ENCODE measurements at regions not wholly inside any gene's neighbourhood (a gene's known extent, or its start where the extent isn't known, plus 50 kb on each side); places are given as distances from the start of the nearest gene placed in this dataset.

- TF ChIP-seq TEAD4 (IDR thresholded peaks at IDR 0.05) (no peak), USF1 (IDR thresholded peaks at IDR 0.05) (peak; percentile 61; the same call in 1 of the 2 replicates), TAF1 (IDR thresholded peaks at IDR 0.05; ENCODE audit: low read depth) (no peak), RAD21 (IDR thresholded peaks at IDR 0.05; ENCODE audit: low read depth) (no peak)
- TF ChIP-seq, protein P1, sequence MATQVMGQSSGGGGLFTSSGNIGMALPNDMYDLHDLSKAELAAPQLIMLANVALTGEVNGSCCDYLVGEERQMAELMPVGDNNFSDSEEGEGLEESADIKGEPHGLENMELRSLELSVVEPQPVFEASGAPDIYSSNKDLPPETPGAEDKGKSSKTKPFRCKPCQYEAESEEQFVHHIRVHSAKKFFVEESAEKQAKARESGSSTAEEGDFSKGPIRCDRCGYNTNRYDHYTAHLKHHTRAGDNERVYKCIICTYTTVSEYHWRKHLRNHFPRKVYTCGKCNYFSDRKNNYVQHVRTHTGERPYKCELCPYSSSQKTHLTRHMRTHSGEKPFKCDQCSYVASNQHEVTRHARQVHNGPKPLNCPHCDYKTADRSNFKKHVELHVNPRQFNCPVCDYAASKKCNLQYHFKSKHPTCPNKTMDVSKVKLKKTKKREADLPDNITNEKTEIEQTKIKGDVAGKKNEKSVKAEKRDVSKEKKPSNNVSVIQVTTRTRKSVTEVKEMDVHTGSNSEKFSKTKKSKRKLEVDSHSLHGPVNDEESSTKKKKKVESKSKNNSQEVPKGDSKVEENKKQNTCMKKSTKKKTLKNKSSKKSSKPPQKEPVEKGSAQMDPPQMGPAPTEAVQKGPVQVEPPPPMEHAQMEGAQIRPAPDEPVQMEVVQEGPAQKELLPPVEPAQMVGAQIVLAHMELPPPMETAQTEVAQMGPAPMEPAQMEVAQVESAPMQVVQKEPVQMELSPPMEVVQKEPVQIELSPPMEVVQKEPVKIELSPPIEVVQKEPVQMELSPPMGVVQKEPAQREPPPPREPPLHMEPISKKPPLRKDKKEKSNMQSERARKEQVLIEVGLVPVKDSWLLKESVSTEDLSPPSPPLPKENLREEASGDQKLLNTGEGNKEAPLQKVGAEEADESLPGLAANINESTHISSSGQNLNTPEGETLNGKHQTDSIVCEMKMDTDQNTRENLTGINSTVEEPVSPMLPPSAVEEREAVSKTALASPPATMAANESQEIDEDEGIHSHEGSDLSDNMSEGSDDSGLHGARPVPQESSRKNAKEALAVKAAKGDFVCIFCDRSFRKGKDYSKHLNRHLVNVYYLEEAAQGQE (IDR thresholded peaks at IDR 0.05; ENCODE audit: low read depth), result no peak
Measured at GRCh38 chr11:45578316-45578715, 87.1 kb downstream of the CHST1 start.

DNA sequence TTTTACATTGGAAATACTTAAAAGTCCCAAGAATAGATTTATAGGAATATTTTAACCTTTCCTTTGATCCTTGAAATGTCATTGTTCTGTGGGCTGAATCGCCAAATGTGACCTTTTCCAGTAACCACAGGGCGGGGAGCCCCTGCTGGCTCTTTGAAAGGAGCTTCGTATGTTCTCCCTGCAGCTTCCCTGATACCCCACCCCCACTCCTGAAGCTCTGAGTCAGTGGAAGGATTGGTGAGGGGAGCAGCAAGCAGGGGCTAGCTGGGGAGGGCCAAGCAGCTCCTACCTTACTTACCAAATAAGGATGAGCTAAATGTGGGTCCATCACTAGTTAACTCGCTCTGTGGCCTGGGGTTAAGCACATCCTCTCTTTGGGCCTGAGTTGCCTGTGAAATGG, 87.7 kb downstream of the CHST1 start:
- TF ChIP-seq EGR1 (IDR thresholded peaks at IDR 0.05) (no peak), NFIC (IDR thresholded peaks at IDR 0.05) (no peak), TEAD4 (IDR thresholded peaks at IDR 0.05) (no peak), MAX (IDR thresholded peaks at IDR 0.05) (no peak), FOXM1 (IDR thresholded peaks at IDR 0.05; ENCODE audit: borderline replicate concordance, low read depth) (no peak), EP300 (IDR thresholded peaks at IDR 0.05; ENCODE audit: borderline replicate concordance) (no peak), TAF1 (IDR thresholded peaks at IDR 0.05; ENCODE audit: low read depth) (no peak), RAD21 (IDR thresholded peaks at IDR 0.05; ENCODE audit: low read depth) (no peak), CREB1 (IDR thresholded peaks at IDR 0.05; ENCODE audit: low read depth) (no peak)

GRCh38 chr11:45576461-45577215, 88.8 kb downstream of the CHST1 start:
- TF ChIP-seq EGR1 (IDR thresholded peaks at IDR 0.05) (no peak), NFIC (IDR thresholded peaks at IDR 0.05) (no peak), TAF1 (IDR thresholded peaks at IDR 0.05; ENCODE audit: low read depth) (no peak), ZBTB7A (IDR thresholded peaks at IDR 0.05; ENCODE audit: low read depth) (no peak), CEBPB (IDR thresholded peaks at IDR 0.05) (no peak), CREB1 (IDR thresholded peaks at IDR 0.05; ENCODE audit: low read depth) (no peak), EP300 (IDR thresholded peaks at IDR 0.05; ENCODE audit: borderline replicate concordance) (no peak), FOXM1 (IDR thresholded peaks at IDR 0.05; ENCODE audit: borderline replicate concordance, low read depth) (no peak)

DNA sequence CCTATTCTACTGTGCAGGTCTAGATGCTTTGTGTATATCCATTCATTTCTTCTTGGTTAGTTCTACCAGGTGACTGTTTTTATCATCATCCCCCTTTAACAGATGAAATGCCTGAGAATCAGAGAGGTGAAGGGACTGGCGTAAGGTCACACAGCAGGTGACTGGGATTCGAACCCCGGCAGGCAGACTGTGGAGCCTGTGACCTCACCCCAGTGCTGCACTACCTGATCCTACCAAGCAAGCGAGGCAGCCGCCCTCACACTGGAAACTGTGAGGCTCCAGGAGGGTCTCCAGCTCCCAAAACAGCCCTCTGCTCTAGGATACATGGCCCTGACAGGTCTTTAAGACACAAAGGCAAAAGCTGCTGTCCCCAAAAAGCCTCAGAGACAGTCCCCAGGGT, 91.7 kb downstream of the CHST1 start:
- TF ChIP-seq EGR1 (IDR thresholded peaks at IDR 0.05), result no peak
- TF ChIP-seq YY1 (IDR thresholded peaks at IDR 0.05; ENCODE audit: low read depth), result no peak
- no peak for TF ChIP-seq TAF1 (IDR thresholded peaks at IDR 0.05; ENCODE audit: low read depth)
- TF ChIP-seq EP300 (IDR thresholded peaks at IDR 0.05; ENCODE audit: borderline replicate concordance), result no peak
- TF ChIP-seq MAX (IDR thresholded peaks at IDR 0.05), result no peak
- no peak for TF ChIP-seq TCF12 (IDR thresholded peaks at IDR 0.05; ENCODE audit: low read depth)

GRCh38 chr11:45572354-45573123, 92.9 kb downstream of the CHST1 start:
- TF ChIP-seq CEBPB (IDR thresholded peaks at IDR 0.05) (no peak), TCF12 (IDR thresholded peaks at IDR 0.05; ENCODE audit: low read depth) (no peak), FOXM1 (IDR thresholded peaks at IDR 0.05; ENCODE audit: borderline replicate concordance, low read depth) (no peak), EGR1 (IDR thresholded peaks at IDR 0.05) (no peak), USF1 (IDR thresholded peaks at IDR 0.05) (no peak), NFIC (IDR thresholded peaks at IDR 0.05) (no peak), YY1 (IDR thresholded peaks at IDR 0.05; ENCODE audit: low read depth) (no peak), TAF1 (IDR thresholded peaks at IDR 0.05; ENCODE audit: low read depth) (no peak), RAD21 (IDR thresholded peaks at IDR 0.05; ENCODE audit: low read depth) (no peak), MAX (IDR thresholded peaks at IDR 0.05) (no peak)
- TF ChIP-seq, protein P1 (IDR thresholded peaks at IDR 0.05; ENCODE audit: low read depth), result no peak

Measured in Ishikawa (cell line).